ENCODE measurements at regions not wholly inside any gene's neighbourhood (a gene's known extent, or its start where the extent isn't known, plus 50 kb on each side); places are given as distances from the start of the nearest gene placed in this dataset.

DNA sequence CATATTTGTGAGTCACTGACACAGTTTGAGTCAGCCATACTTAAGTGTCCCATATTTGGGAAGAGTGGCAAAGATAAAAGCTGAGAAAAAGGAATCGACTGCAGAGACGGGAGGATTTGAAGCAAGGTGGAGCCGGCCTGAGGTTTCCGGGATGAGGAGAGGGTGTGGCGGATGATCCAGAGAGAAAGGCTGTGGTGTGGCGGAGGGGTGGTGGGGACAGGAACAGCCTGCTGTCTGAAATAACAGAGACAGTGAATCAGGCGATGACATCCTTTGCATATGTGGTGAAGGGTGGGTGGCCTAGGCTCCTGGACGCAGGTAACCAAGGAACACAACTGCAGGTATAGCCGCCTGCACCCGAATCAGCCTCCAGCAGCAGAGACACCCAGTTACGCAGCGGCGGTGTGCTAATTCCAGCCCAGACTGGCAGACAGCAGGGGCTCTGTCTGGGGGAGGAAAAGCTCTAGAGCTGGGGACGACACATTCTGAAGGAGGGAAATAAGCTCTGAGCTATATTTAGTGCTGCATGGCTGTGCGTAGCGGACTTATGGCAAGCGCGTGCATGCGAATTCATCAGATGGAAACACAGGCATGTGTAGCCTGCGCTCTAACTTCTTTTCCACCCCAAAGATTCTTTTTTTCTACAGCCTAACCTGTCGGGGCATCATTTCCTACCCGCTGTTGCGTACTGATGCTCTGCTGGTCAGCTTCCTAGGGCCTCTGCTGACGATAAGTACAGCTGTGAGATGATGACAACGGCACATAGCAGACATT lies 62.7 kb upstream of the BARX2 start:
- TF ChIP-seq, protein P1, sequence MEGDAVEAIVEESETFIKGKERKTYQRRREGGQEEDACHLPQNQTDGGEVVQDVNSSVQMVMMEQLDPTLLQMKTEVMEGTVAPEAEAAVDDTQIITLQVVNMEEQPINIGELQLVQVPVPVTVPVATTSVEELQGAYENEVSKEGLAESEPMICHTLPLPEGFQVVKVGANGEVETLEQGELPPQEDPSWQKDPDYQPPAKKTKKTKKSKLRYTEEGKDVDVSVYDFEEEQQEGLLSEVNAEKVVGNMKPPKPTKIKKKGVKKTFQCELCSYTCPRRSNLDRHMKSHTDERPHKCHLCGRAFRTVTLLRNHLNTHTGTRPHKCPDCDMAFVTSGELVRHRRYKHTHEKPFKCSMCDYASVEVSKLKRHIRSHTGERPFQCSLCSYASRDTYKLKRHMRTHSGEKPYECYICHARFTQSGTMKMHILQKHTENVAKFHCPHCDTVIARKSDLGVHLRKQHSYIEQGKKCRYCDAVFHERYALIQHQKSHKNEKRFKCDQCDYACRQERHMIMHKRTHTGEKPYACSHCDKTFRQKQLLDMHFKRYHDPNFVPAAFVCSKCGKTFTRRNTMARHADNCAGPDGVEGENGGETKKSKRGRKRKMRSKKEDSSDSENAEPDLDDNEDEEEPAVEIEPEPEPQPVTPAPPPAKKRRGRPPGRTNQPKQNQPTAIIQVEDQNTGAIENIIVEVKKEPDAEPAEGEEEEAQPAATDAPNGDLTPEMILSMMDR (IDR thresholded peaks at IDR 0.05; ENCODE audit: low read depth, low read length): no peak
- Histone ChIP-seq H3K36me3 (no peaks in the 10 kb centered on the region), H3K4me3 (ENCODE audit: low read depth, low read length) (no peak overlapping the region), H3K9me3 (no peaks in the 10 kb centered on the region), H3K4me1 (no peaks in the 10 kb centered on the region), H3K27me3 (no peaks in the 10 kb centered on the region)
- DNase-seq: no peak

- DNase-seq: no peak
- TF ChIP-seq, protein P1 (IDR thresholded peaks at IDR 0.05; ENCODE audit: low read depth, low read length): no peak
Measured at GRCh38 chr11:129308241-129308865, 67.3 kb upstream of the BARX2 start.

GRCh38 chr11:129307162-129307561 lies 68.5 kb upstream of the BARX2 start:
- Histone ChIP-seq H3K4me1 (no peaks in the 10 kb centered on the region), H3K9me3 (no peaks in the 10 kb centered on the region), H3K4me3 (ENCODE audit: low read depth, low read length) (no peak overlapping the region), H3K36me3 (no peaks in the 10 kb centered on the region), H3K27me3 (no peaks in the 10 kb centered on the region)
- TF ChIP-seq, protein P1 (IDR thresholded peaks at IDR 0.05; ENCODE audit: low read depth, low read length): no peak
- DNase-seq: no peak

More at GRCh38 chr11:129308241-129308865, 67.3 kb upstream of the BARX2 start:
- no peaks in the 10 kb centered on the region for H3K27me3 ChIP-seq
- no peaks in the 10 kb centered on the region for H3K4me1 ChIP-seq
- H3K9me3 ChIP-seq: no peaks in the 10 kb centered on the region
- no peak overlapping the region for H3K4me3 ChIP-seq (ENCODE audit: low read depth, low read length)
- no peaks in the 10 kb centered on the region for H3K36me3 ChIP-seq

DNA sequence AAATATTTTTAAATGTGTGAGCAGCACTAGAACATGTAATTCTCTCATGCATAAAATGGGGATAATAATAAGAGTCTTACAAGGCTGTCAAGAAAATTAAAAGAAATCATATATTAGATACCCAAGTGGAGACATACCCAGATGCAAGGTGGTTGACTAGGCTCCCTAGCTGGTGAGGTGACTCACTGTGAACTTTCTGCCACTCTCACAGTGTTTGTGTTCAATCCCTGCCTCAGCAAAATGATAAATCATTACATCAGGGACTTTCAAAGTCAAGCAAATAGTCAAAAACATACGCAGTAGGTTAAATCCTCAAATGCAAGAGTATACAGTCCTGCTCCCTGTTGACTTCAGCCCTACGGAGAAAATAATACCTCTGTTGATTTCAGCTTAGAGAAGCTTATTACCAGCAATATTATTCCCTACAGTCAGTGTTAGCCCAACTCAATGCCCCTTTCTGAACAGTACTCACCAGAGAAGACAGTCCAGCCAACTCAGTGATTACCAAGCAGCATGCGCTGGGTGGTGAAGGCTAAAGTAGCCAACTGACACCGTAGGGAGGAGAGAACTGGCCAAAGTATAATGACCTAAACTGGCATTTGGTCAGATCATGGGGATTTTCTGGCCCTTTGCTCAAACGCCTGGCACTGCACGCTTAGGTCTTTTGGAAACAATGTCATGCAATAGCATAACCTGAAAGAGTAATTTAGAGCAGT lies 73.1 kb upstream of the BARX2 start:
- H3K4me1 ChIP-seq: no peaks in the 10 kb centered on the region
- H3K9me3 ChIP-seq: no peaks in the 10 kb centered on the region
- no peak for DNase-seq
- TF ChIP-seq, protein P1 (IDR thresholded peaks at IDR 0.05; ENCODE audit: low read depth, low read length): no peak
- no peaks in the 10 kb centered on the region for H3K36me3 ChIP-seq
- no peak overlapping the region for H3K4me3 ChIP-seq (ENCODE audit: low read depth, low read length)
- H3K27me3 ChIP-seq: no peaks in the 10 kb centered on the region

GRCh38 chr11:129300099-129300498 lies 75.5 kb upstream of the BARX2 start:
- no peak for DNase-seq
- no peaks in the 10 kb centered on the region for H3K4me1 ChIP-seq
- TF ChIP-seq, protein P1 (IDR thresholded peaks at IDR 0.05; ENCODE audit: low read depth, low read length): no peak
- H3K9me3 ChIP-seq: no peaks in the 10 kb centered on the region
- no peaks in the 10 kb centered on the region for H3K36me3 ChIP-seq
- no peaks in the 10 kb centered on the region for H3K27me3 ChIP-seq
- no peak overlapping the region for H3K4me3 ChIP-seq (ENCODE audit: low read depth, low read length)
